ENCODE measurements at regions not wholly inside any gene's neighbourhood (a gene's known extent, or its start where the extent isn't known, plus 50 kb on each side); places are given as distances from the start of the nearest gene placed in this dataset.

DNA sequence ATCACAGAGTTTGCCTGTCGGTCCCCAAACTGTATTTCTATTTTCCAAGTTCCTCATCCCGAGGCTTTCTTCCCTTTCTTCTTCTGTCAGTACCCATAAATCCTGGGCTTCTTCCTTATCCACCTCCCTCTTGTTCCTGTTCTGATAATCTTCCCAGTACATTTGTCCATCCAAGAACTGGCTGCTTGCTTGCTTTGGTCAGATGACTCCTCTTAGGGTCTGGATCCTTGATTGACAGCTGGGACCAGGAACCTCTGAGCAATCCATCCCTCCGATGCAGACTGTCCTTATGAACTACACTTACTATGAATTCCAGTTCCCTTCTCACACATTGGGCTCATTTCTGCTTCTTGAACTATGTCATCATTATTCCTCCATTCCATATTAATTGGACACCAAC, 275.3 kb upstream of the CITED2 start:
- Histone ChIP-seq H3K27me3 (ENCODE audit: control insufficient read depth, insufficient read depth, low read length) (no peaks in the 10 kb centered on the region), H3K36me3 (ENCODE audit: control insufficient read depth, insufficient read depth, low read length) (no peaks in the 10 kb centered on the region), H3K4me1 (ENCODE audit: control insufficient read depth, insufficient read depth, low read length) (peaks cover 4% of the 10 kb centered on the region), H3K4me3 (ENCODE audit: low read depth, low read length) (no peak overlapping the region), H3K9ac (ENCODE audit: low read depth, low read length) (no peak overlapping the region), H3K9me3 (ENCODE audit: control insufficient read depth, insufficient read depth, low read length) (no peaks in the 10 kb centered on the region)

DNA sequence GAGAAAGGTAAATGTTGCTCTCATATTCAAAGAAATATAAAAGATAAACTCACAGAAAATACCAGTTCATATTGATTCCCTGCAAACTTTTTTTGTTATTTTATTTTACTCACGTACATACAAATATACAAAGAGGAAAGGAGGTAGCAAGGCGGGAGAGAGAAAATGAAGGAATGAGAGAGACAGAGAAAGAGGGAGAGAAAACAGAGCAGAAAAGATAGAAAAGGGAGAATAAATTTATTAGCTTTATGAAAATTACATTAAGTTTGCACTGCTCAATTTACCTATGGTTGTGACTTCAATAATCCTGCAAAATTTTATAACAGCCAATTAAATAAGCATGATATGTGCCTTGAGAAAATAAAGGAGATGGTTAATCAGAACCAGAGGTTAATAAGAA, 274.7 kb upstream of the CITED2 start:
- H3K4me1 ChIP-seq (ENCODE audit: control insufficient read depth, insufficient read depth, low read length): peaks cover 3% of the 10 kb centered on the region
- no peak overlapping the region for H3K4me3 ChIP-seq (ENCODE audit: low read depth, low read length)
- no peaks in the 10 kb centered on the region for H3K9me3 ChIP-seq (ENCODE audit: control insufficient read depth, insufficient read depth, low read length)
- no peak overlapping the region for H3K9ac ChIP-seq (ENCODE audit: low read depth, low read length)
- H3K36me3 ChIP-seq (ENCODE audit: control insufficient read depth, insufficient read depth, low read length): no peaks in the 10 kb centered on the region
- H3K27me3 ChIP-seq (ENCODE audit: control insufficient read depth, insufficient read depth, low read length): no peaks in the 10 kb centered on the region

DNA sequence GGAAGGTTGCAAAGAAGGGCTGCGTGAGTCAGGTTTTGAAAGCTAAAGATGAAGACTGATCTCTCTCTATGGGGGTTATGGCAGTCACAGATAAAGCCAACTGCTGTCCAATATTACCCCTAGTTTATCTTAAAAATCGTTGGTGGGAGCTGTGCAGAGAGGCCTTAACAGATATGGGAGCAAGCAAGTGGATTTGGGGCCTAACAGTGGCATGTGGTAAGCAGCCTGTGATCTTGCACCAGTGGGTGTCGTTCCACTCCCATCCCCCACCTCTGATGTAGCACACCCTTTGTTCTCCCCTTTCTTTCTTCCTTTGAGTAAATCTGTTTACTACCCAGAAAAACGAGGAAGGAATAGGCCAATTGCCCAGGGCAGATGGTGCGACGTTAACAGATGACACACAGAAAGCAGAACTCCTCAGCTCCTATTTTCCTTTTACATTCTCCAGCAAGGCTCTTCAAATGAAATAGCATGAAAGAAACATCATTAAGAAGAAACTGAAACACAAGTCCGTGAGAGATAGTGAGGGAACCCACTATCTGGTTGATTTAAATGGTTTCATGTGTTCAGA, 274.1 kb upstream of the CITED2 start:
- H3K27me3 ChIP-seq (ENCODE audit: control insufficient read depth, insufficient read depth, low read length): no peaks in the 10 kb centered on the region
- no peaks in the 10 kb centered on the region for H3K36me3 ChIP-seq (ENCODE audit: control insufficient read depth, insufficient read depth, low read length)
- H3K9ac ChIP-seq (ENCODE audit: low read depth, low read length): no peak overlapping the region
- no peaks in the 10 kb centered on the region for H3K9me3 ChIP-seq (ENCODE audit: control insufficient read depth, insufficient read depth, low read length)
- H3K4me3 ChIP-seq (ENCODE audit: low read depth, low read length): no peak overlapping the region
- peaks cover 3% of the 10 kb centered on the region for H3K4me1 ChIP-seq (ENCODE audit: control insufficient read depth, insufficient read depth, low read length)

DNA sequence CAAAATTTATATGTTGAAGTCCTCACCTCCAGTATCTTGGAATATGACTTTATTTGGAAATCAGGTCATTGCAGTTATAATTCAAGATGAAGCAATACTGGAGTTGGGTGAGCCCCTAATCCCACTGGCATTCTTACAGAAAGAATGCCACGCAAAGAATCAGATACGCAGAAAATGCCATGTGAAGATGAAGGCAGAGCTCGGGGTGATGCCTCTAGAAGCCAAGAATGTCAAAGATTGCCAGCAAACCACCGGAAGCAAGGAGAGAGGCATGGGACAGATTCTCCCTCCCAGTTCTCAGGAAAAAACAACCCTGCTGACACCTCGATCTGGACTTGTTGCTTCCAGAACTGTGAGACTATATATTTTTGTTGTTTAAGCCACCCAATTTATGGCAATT, 273.4 kb upstream of the CITED2 start:
- Histone ChIP-seq H3K4me1 (ENCODE audit: control insufficient read depth, insufficient read depth, low read length) (peaks cover 3% of the 10 kb centered on the region), H3K9ac (ENCODE audit: low read depth, low read length) (no peak overlapping the region), H3K36me3 (ENCODE audit: control insufficient read depth, insufficient read depth, low read length) (no peaks in the 10 kb centered on the region), H3K27me3 (ENCODE audit: control insufficient read depth, insufficient read depth, low read length) (no peaks in the 10 kb centered on the region), H3K9me3 (ENCODE audit: control insufficient read depth, insufficient read depth, low read length) (no peaks in the 10 kb centered on the region), H3K4me3 (ENCODE audit: low read depth, low read length) (no peak overlapping the region)

DNA sequence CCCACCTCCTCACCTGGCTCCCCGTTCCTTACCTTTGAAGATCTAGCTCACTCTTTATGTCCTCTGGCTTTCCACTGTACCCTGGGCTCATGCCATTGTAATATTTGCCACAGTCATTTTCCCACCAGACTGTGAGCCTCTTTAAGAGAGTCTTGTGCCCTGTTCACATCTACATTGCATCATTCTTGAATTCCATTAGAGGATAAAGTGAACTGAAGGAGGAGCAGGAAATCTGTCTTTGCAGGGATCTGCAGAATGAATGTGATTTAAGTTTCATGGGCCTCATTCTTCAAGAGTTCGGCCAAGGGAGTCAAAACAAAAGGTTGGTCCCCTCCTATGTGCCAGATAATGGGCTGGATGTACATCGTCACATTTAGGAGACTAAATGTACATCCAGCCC, 272.6 kb upstream of the CITED2 start:
- H3K4me3 ChIP-seq (ENCODE audit: low read depth, low read length): no peak overlapping the region
- H3K9me3 ChIP-seq (ENCODE audit: control insufficient read depth, insufficient read depth, low read length): no peaks in the 10 kb centered on the region
- H3K27me3 ChIP-seq (ENCODE audit: control insufficient read depth, insufficient read depth, low read length): no peaks in the 10 kb centered on the region
- no peaks in the 10 kb centered on the region for H3K36me3 ChIP-seq (ENCODE audit: control insufficient read depth, insufficient read depth, low read length)
- H3K4me1 ChIP-seq (ENCODE audit: control insufficient read depth, insufficient read depth, low read length): peaks cover 3% of the 10 kb centered on the region
- H3K9ac ChIP-seq (ENCODE audit: low read depth, low read length): no peak overlapping the region

DNA sequence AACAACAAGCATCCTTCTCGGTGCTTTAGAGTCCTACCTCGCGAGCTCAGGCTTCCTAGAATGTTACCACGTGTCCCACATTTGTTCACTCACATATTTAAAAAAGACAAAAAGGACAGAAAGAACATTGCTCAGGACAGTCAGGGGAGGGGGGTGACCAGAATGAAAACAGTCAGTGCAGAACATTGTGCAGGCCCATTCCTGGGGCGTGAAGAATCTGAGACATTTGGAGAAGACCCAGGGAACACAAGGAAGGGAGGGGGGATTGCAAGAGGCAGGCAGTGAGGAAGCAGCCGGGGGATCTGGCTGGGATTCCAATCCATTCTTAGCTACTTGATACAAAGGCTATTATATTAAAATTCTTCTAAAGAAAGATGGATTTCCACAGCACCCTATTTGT, 270.4 kb upstream of the CITED2 start:
- no peak overlapping the region for H3K4me3 ChIP-seq (ENCODE audit: low read depth, low read length)
- H3K27me3 ChIP-seq (ENCODE audit: control insufficient read depth, insufficient read depth, low read length): no peaks in the 10 kb centered on the region
- no peaks in the 10 kb centered on the region for H3K9me3 ChIP-seq (ENCODE audit: control insufficient read depth, insufficient read depth, low read length)
- no peaks in the 10 kb centered on the region for H3K36me3 ChIP-seq (ENCODE audit: control insufficient read depth, insufficient read depth, low read length)
- H3K9ac ChIP-seq (ENCODE audit: low read depth, low read length): no peak overlapping the region
- peaks cover 3% of the 10 kb centered on the region for H3K4me1 ChIP-seq (ENCODE audit: control insufficient read depth, insufficient read depth, low read length)

DNA sequence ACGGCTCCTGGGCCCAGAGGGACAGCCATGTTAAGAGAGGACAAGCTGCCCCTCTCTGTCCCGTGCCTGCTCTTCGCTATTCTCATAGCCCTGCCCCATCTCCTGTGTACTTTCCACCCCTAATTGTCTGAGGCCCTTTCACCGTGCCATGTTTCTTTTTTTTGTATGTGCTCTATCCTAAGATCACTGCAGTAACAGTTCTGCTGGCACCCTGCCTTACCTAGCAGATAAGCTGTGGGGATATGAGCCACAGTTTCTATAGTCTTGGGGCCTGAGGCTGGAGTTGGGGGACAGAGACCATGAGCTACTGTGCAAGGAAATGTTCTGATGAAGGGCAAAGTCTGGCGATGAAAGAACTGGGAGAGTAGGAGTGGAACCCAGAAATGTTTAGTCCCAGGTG, 269.5 kb upstream of the CITED2 start:
- peaks cover 3% of the 10 kb centered on the region for H3K4me1 ChIP-seq (ENCODE audit: control insufficient read depth, insufficient read depth, low read length)
- H3K4me3 ChIP-seq (ENCODE audit: low read depth, low read length): no peak overlapping the region
- H3K9me3 ChIP-seq (ENCODE audit: control insufficient read depth, insufficient read depth, low read length): no peaks in the 10 kb centered on the region
- no peaks in the 10 kb centered on the region for H3K36me3 ChIP-seq (ENCODE audit: control insufficient read depth, insufficient read depth, low read length)
- no peaks in the 10 kb centered on the region for H3K27me3 ChIP-seq (ENCODE audit: control insufficient read depth, insufficient read depth, low read length)
- H3K9ac ChIP-seq (ENCODE audit: low read depth, low read length): no peak overlapping the region

DNA sequence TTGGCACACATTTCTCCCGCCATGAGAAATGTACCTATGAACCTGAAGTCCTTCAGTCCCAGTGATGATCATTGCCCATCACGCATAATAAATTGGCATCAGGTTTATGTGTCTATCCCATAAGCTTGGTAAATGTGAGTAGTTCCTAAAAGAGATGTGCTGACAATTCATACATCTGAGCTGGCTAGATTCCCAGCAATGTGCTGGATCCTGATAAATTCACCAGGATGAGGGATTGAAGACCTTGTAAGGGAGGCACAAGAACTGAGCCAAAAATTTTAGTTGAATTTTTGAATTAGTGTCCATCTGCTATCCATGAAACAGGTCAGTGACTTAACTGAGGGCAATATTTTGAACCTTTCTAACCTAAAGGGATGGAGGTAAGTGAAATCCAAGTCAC, 267.9 kb upstream of the CITED2 start:
- H3K36me3 ChIP-seq (ENCODE audit: control insufficient read depth, insufficient read depth, low read length): no peaks in the 10 kb centered on the region
- no peak overlapping the region for H3K9ac ChIP-seq (ENCODE audit: low read depth, low read length)
- no peaks in the 10 kb centered on the region for H3K9me3 ChIP-seq (ENCODE audit: control insufficient read depth, insufficient read depth, low read length)
- no peaks in the 10 kb centered on the region for H3K4me1 ChIP-seq (ENCODE audit: control insufficient read depth, insufficient read depth, low read length)
- no peak overlapping the region for H3K4me3 ChIP-seq (ENCODE audit: low read depth, low read length)
- no peaks in the 10 kb centered on the region for H3K27me3 ChIP-seq (ENCODE audit: control insufficient read depth, insufficient read depth, low read length)

DNA sequence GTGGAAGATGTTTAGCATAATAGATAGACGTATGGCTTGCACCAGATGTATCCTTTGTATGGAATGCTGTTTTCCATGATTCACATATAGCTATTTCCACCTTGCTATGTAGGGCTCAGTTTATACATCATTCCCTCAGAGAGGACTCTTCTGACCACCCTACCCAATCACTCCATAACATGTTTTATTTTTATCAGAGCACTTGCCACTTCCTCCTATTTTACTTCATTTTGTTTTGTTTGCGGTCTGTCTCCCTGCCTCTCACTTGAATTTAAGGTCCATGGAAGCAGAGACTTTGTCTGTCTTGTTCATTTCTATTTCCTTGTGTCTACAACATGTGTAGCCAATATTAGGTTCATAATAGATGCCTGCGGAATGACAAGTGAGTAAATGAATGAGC, 266.9 kb upstream of the CITED2 start:
- Histone ChIP-seq H3K27me3 (ENCODE audit: control insufficient read depth, insufficient read depth, low read length) (no peaks in the 10 kb centered on the region), H3K36me3 (ENCODE audit: control insufficient read depth, insufficient read depth, low read length) (no peaks in the 10 kb centered on the region), H3K4me3 (ENCODE audit: low read depth, low read length) (no peak overlapping the region), H3K9ac (ENCODE audit: low read depth, low read length) (no peak overlapping the region), H3K4me1 (ENCODE audit: control insufficient read depth, insufficient read depth, low read length) (no peaks in the 10 kb centered on the region), H3K9me3 (ENCODE audit: control insufficient read depth, insufficient read depth, low read length) (no peaks in the 10 kb centered on the region)

DNA sequence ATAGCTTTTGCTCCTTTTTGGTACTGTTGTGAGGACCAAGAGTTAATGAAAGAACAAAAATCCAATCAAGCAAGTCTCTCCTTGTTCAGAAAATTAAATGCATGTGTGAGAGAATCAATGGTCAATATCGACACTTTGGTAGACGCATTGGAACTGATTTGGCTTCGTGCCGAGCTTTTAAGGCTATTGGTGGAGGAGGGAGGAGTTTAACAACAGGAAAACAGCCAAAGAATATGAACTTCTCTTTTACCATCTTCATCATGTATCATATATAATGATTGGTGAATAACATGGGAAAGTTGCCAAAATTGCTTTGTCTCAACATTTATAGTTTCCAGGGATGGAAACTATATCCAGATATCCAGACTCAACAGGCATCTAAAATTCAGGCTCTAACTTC, 266.5 kb upstream of the CITED2 start:
- no peak overlapping the region for H3K9ac ChIP-seq (ENCODE audit: low read depth, low read length)
- H3K36me3 ChIP-seq (ENCODE audit: control insufficient read depth, insufficient read depth, low read length): no peaks in the 10 kb centered on the region
- no peaks in the 10 kb centered on the region for H3K27me3 ChIP-seq (ENCODE audit: control insufficient read depth, insufficient read depth, low read length)
- no peak overlapping the region for H3K4me3 ChIP-seq (ENCODE audit: low read depth, low read length)
- H3K9me3 ChIP-seq (ENCODE audit: control insufficient read depth, insufficient read depth, low read length): no peaks in the 10 kb centered on the region
- no peaks in the 10 kb centered on the region for H3K4me1 ChIP-seq (ENCODE audit: control insufficient read depth, insufficient read depth, low read length)

DNA sequence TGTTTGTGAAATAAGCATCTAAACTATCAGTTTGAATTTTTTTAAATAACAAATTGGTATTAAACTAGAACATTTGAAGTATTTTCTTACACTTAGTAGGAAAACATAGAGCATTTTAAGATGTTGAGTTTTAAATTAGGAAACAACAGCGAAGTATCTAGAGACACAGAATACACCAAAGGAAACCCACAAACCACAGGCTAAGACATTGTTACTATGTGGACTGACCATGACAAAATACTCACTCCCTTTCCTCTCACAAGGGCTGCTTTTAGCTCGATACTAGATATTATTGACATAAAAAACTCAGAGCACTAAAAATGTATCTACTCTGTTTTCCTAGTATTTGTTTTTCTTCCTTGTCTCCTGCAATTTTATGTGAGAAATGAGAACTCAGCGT, 266.0 kb upstream of the CITED2 start:
- H3K27me3 ChIP-seq (ENCODE audit: control insufficient read depth, insufficient read depth, low read length): no peaks in the 10 kb centered on the region
- no peak overlapping the region for H3K4me3 ChIP-seq (ENCODE audit: low read depth, low read length)
- no peaks in the 10 kb centered on the region for H3K4me1 ChIP-seq (ENCODE audit: control insufficient read depth, insufficient read depth, low read length)
- no peak overlapping the region for H3K9ac ChIP-seq (ENCODE audit: low read depth, low read length)
- no peaks in the 10 kb centered on the region for H3K9me3 ChIP-seq (ENCODE audit: control insufficient read depth, insufficient read depth, low read length)
- H3K36me3 ChIP-seq (ENCODE audit: control insufficient read depth, insufficient read depth, low read length): no peaks in the 10 kb centered on the region

DNA sequence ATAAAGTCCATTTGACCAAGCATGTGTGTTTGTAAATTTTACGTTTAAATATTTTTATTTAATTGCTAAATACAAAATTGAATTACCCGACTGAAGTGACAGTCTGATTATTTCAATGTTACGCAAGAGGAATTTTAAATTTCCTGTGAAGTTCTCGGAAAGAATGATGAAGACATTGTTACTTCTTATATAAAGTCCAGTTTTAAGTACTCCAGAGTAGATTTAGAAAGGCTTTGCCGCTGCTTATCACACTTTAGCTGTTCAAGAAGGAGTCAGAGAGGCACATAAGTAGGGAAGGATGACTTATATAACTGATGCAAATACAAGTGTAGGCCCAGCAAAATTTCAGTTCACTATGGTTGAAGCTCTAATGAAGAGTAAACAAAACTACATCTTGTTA, 265.1 kb upstream of the CITED2 start:
- Histone ChIP-seq H3K4me1 (ENCODE audit: control insufficient read depth, insufficient read depth, low read length) (no peaks in the 10 kb centered on the region), H3K9me3 (ENCODE audit: control insufficient read depth, insufficient read depth, low read length) (no peaks in the 10 kb centered on the region), H3K27me3 (ENCODE audit: control insufficient read depth, insufficient read depth, low read length) (no peaks in the 10 kb centered on the region), H3K4me3 (ENCODE audit: low read depth, low read length) (no peak overlapping the region), H3K36me3 (ENCODE audit: control insufficient read depth, insufficient read depth, low read length) (no peaks in the 10 kb centered on the region), H3K9ac (ENCODE audit: low read depth, low read length) (no peak overlapping the region)
